ENCODE measurements at regions not wholly inside any gene's neighbourhood (a gene's known extent, or its start where the extent isn't known, plus 50 kb on each side); places are given as distances from the start of the nearest gene placed in this dataset.

DNA sequence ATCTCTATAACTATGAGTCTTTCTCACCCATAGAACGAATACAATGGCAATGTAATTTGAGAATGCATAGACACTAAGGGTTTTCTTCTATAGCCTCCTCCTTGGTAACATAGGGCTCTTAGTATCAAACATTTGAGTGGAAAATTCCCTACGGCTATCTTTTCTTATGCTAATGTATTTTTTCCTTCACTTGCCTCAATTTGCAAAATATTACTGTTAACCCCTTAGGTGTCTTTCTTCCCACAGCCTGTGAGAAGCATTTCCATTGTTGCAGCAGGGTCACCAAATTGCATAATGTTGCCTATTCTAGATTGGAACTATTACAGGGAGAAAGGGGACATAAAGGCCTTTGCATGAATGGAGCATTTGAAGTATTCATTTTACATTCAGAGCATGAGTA, 140.5 kb upstream of the RAPGEF2 start:
- TF ChIP-seq, protein P1, sequence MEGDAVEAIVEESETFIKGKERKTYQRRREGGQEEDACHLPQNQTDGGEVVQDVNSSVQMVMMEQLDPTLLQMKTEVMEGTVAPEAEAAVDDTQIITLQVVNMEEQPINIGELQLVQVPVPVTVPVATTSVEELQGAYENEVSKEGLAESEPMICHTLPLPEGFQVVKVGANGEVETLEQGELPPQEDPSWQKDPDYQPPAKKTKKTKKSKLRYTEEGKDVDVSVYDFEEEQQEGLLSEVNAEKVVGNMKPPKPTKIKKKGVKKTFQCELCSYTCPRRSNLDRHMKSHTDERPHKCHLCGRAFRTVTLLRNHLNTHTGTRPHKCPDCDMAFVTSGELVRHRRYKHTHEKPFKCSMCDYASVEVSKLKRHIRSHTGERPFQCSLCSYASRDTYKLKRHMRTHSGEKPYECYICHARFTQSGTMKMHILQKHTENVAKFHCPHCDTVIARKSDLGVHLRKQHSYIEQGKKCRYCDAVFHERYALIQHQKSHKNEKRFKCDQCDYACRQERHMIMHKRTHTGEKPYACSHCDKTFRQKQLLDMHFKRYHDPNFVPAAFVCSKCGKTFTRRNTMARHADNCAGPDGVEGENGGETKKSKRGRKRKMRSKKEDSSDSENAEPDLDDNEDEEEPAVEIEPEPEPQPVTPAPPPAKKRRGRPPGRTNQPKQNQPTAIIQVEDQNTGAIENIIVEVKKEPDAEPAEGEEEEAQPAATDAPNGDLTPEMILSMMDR (IDR thresholded peaks at IDR 0.05): no peak
- no peak for TF ChIP-seq POLR2A (IDR thresholded peaks at IDR 0.05)
- TF ChIP-seq POLR2AphosphoS5 (IDR thresholded peaks at IDR 0.05): no peak

Data from prostate gland (tissue), 2 donors.